Thyroid gland (tissue), 4 donors: ENCODE measurements at regions not wholly inside any gene's neighbourhood (a gene's known extent, or its start where the extent isn't known, plus 50 kb on each side); places are given as distances from the start of the nearest gene placed in this dataset.

ENCODE experiments used
- DNase-seq, 2 donors: peaks; one replicate each; pipeline ENCODE4 v3.0.0-alpha.2; 2019
- H3K27ac ChIP-seq, 3 donors: fragments of 200-600 bp; sonication (generic); 1 replicate in 2 of 3; 2 replicates in 1 of 3; pipeline ENCODE4 v1.5.1; 2016 to 2019; ENCODE audit warnings: mild to moderate bottlenecking in 1 of 3, moderate library complexity in 1 of 3
- H3K27me3 ChIP-seq: fragments of 200-600 bp; sonication (generic); one replicate; pipeline ENCODE4 v1.5.1; 2019
- H3K36me3 ChIP-seq, 2 donors: fragments of 200-600 bp; sonication (generic); one replicate each; pipeline ENCODE4 v1.5.1; 2016 to 2019
- H3K4me1 ChIP-seq, 2 donors: fragments of 200-600 bp; sonication (generic); one replicate each; pipeline ENCODE4 v1.5.1; 2017 to 2019
- H3K4me3 ChIP-seq, 3 donors: fragments of 200-600 bp; sonication (generic); replicated peaks in 1 of 3; 1 replicate in 2 of 3; 2 replicates in 1 of 3; pipeline ENCODE4 v1.5.1; 2016; ENCODE audit warnings: mild to moderate bottlenecking in 1 of 3
- H3K9me3 ChIP-seq: fragments of 200-600 bp; sonication (generic); one replicate; pipeline ENCODE4 v1.5.1; 2017
- POLR2A ChIP-seq, 2 donors: fragments of 450-650 bp; IDR thresholded peaks; one replicate each; pipeline ENCODE4 v1.6.1; 2017; ENCODE audit warnings: antibody characterized with exemption in 2 of 2, mild to moderate bottlenecking in 2 of 2, moderate library complexity in 1 of 2
- WGBS, 2 donors: methylation state at CpG; one replicate each; pipeline ENCODE4 v1.1.5; 2017; 5-methylcytosine and 5-hydroxymethylcytosine counted together
- intact Hi-C: fragments of 100-400 bp; cut with DNase I; formaldehyde crosslinking; loops from one replicate; pipeline ENCODE4 v1.15.1; 2023
- TF ChIP-seq, protein P1 (sequence below), 6 experiments: fragments of 200-600 bp in 3 of 6; fragments of 450-650 bp in 3 of 6; sonication (generic) in 3 of 6; IDR thresholded peaks; one replicate each; pipeline ENCODE4 v1.5.1; 2016 to 2019; ENCODE audit warnings: antibody characterized with exemption in 6 of 6, mild to moderate bottlenecking in 2 of 6, inconsistent platforms in 1 of 6, moderate library complexity in 1 of 6

DNA sequence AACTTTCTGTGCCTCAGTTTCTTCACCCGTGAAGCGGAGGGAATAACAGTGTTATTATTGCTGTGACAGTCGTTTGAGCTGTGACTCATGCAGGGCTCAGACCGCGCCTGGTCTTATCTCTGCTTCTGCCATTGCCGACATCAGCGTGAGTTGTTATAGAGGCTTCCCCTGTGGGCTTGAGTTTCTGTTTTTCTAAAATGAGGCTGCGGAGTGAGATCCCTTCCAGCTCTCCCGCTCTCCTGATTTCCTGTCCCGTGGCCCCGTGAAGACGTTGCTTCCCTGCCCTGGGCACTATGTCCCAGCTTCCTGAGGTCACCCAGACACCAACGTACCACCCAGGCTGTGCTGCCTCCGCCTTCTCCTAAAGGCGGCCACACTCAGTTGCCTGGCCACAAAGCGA, 278.5 kb downstream of the BMP7 start:
- intact Hi-C loops: no loop called here
- TF ChIP-seq, protein P1, sequence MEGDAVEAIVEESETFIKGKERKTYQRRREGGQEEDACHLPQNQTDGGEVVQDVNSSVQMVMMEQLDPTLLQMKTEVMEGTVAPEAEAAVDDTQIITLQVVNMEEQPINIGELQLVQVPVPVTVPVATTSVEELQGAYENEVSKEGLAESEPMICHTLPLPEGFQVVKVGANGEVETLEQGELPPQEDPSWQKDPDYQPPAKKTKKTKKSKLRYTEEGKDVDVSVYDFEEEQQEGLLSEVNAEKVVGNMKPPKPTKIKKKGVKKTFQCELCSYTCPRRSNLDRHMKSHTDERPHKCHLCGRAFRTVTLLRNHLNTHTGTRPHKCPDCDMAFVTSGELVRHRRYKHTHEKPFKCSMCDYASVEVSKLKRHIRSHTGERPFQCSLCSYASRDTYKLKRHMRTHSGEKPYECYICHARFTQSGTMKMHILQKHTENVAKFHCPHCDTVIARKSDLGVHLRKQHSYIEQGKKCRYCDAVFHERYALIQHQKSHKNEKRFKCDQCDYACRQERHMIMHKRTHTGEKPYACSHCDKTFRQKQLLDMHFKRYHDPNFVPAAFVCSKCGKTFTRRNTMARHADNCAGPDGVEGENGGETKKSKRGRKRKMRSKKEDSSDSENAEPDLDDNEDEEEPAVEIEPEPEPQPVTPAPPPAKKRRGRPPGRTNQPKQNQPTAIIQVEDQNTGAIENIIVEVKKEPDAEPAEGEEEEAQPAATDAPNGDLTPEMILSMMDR (IDR thresholded peaks at IDR 0.05): no peak
- TF ChIP-seq POLR2A (IDR thresholded peaks at IDR 0.05): no peak
- Histone ChIP-seq H3K4me1 (no peaks in the 10 kb centered on the region), H3K9me3 (no peaks in the 10 kb centered on the region), H3K27ac (no peak overlapping the region), H3K27me3 (no peaks in the 10 kb centered on the region), H3K4me3 (no peak overlapping the region), H3K36me3 (no peaks in the 10 kb centered on the region)
- no peak for DNase-seq
- WGBS, 2 donors: 65 to 70% methylated on average over 16 of the region's 16 CpGs

DNA sequence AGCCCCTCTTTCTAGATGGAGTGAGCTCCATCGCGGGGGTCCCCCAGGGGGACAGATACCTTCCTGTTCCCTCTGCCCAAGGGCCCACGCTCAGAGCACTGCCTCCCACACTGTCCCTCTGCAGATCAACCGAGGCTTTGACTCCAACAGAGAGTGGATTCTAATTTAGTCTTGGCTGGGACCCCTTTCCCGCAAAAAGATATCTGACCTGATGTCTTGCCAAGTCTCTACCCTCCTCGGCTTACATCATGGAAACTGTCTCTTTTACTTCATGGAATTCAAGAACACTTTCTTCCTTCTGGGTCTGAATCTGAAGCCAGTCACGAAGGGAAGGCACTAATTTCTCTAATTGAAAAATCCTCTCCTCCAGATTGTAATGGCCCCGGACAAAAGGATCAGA, 278.0 kb downstream of the BMP7 start:
- Histone ChIP-seq H3K9me3 (no peaks in the 10 kb centered on the region), H3K36me3 (no peaks in the 10 kb centered on the region), H3K4me3 (no peak overlapping the region), H3K27ac (no peak overlapping the region), H3K4me1 (no peaks in the 10 kb centered on the region), H3K27me3 (no peaks in the 10 kb centered on the region)
- intact Hi-C loops: no loop called here
- TF ChIP-seq, protein P1 (IDR thresholded peaks at IDR 0.05): no peak
- no peak for TF ChIP-seq POLR2A (IDR thresholded peaks at IDR 0.05)
- no peak for DNase-seq
- WGBS, 2 donors: 63 to 65% methylated on average over 8 of the region's 8 CpGs

DNA sequence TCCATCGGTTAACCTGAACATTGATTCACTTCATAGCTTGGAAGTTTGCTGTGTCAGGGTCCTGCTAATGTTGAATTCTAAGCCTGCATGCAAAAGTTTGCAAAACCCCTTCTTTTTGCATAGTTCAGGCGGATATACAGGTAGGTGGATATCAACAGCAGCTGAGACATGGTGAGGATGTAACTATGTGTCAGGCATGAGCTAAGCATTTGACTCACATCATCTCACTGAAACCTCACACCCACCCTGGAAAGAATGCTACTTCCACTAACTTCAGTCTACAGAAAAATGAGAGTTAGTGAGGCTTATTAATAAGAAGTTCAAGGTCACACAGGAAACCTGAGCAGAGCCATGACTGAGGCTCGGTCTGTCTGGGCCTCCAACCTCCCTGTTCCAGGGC, 276.9 kb downstream of the BMP7 start:
- Histone ChIP-seq H3K4me3 (no peak overlapping the region), H3K27me3 (no peaks in the 10 kb centered on the region), H3K27ac (no peak overlapping the region), H3K9me3 (no peaks in the 10 kb centered on the region), H3K4me1 (no peaks in the 10 kb centered on the region), H3K36me3 (no peaks in the 10 kb centered on the region)
- no peak for TF ChIP-seq POLR2A (IDR thresholded peaks at IDR 0.05)
- TF ChIP-seq, protein P1 (IDR thresholded peaks at IDR 0.05): no peak
- 92 to 95% methylated on average over 3 of the region's 3 CpGs for WGBS, 2 donors
- no peak for DNase-seq
- intact Hi-C loops: no loop called here

DNA sequence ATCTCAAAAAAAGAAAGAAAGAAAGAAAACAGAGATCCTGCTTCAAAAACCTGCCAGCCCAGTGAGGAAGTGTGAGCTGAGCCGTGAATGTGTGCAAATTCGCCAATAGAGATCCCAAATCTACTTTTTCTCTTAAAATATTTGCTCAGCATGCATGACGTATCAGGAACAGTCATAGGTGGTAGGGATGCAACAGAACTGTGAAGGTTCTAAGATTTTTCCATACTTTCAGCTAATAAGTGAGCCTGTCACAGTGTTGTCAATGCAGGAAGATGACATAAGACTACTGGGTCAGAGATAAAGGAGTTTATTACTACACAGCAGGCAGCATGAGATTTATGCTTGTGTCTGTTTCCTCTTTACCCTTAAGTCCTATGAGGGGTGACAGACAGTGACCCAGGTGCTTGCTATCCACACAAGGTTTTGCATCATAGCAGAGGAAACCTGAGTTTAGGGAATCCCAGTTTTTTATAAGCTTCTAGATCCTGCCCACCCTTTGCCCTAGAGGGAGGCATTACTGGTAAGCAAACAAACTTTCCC, 273.4 kb downstream of the BMP7 start:
- Histone ChIP-seq H3K27ac (no peak overlapping the region), H3K27me3 (no peaks in the 10 kb centered on the region), H3K36me3 (no peaks in the 10 kb centered on the region), H3K4me1 (no peaks in the 10 kb centered on the region), H3K9me3 (no peaks in the 10 kb centered on the region), H3K4me3 (no peak overlapping the region)
- no peak for TF ChIP-seq POLR2A (IDR thresholded peaks at IDR 0.05)
- TF ChIP-seq, protein P1 (IDR thresholded peaks at IDR 0.05): no peak
- DNase-seq: no peak
- WGBS, 2 donors: 89 to 90% methylated on average over 3 of the region's 3 CpGs
- intact Hi-C loops: no loop called here

DNA sequence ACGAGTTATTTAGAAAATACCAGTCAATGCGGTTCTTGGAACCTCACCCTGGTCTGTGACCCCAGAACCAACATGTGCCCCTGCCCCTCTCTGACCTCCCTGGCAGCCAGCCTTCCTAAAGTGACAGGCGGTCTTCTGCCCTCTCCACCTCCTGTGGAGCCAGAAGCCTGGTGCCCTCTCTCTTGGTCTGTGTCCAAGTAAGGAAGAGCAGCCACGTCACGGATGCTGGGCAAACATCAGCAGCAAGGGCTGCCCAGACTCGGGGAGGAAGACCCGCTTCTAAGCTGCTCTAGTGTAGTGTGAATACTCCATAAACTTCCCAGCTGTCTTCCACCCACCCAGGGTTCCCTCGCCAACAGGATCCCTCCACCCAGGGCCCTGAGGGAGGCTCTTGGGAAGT, 272.4 kb downstream of the BMP7 start:
- intact Hi-C loops: no loop called here
- DNase-seq: no peak
- Histone ChIP-seq H3K27me3 (no peaks in the 10 kb centered on the region), H3K27ac (no peak overlapping the region), H3K9me3 (no peaks in the 10 kb centered on the region), H3K36me3 (no peaks in the 10 kb centered on the region), H3K4me1 (no peaks in the 10 kb centered on the region), H3K4me3 (no peak overlapping the region)
- no peak for TF ChIP-seq POLR2A (IDR thresholded peaks at IDR 0.05)
- TF ChIP-seq, protein P1 (IDR thresholded peaks at IDR 0.05): no peak
- WGBS, 2 donors: 55 to 62% methylated on average over 8 of the region's 8 CpGs
